ENCODE measurements at regions not wholly inside any gene's neighbourhood (a gene's known extent, or its start where the extent isn't known, plus 50 kb on each side); places are given as distances from the start of the nearest gene placed in this dataset.

DNA sequence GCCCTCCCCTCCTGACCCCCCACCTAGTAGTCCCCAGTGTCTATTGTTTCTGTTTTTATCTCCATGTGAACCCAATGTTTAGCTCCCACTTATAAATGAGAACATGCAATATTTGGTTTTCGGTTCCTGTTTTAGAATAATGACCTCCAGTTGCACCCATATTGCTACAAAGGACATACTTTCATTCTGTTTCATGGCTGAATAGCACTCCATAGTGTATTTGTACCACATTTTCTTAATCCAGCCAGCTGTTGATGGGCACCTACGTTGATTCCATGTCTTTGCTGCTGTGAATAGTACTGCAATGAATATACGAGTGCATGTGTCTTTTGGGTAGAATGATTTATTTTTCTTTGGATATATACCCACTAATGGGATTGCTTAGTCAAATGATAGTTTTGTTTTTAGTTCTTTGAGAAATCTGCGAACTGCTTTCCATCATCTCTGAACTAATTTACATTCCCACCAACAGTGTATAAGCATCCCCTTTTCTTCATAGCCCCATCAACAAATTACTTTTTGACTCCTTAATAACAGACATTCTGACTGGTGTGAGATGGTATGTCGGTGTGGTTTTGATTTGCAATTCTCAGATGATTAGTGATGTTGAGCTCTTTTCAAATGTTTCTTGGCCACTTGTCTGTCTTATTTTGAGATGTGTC lies 128.4 kb upstream of the PHYHIPL start (continued):
- TF ChIP-seq, protein P1, sequence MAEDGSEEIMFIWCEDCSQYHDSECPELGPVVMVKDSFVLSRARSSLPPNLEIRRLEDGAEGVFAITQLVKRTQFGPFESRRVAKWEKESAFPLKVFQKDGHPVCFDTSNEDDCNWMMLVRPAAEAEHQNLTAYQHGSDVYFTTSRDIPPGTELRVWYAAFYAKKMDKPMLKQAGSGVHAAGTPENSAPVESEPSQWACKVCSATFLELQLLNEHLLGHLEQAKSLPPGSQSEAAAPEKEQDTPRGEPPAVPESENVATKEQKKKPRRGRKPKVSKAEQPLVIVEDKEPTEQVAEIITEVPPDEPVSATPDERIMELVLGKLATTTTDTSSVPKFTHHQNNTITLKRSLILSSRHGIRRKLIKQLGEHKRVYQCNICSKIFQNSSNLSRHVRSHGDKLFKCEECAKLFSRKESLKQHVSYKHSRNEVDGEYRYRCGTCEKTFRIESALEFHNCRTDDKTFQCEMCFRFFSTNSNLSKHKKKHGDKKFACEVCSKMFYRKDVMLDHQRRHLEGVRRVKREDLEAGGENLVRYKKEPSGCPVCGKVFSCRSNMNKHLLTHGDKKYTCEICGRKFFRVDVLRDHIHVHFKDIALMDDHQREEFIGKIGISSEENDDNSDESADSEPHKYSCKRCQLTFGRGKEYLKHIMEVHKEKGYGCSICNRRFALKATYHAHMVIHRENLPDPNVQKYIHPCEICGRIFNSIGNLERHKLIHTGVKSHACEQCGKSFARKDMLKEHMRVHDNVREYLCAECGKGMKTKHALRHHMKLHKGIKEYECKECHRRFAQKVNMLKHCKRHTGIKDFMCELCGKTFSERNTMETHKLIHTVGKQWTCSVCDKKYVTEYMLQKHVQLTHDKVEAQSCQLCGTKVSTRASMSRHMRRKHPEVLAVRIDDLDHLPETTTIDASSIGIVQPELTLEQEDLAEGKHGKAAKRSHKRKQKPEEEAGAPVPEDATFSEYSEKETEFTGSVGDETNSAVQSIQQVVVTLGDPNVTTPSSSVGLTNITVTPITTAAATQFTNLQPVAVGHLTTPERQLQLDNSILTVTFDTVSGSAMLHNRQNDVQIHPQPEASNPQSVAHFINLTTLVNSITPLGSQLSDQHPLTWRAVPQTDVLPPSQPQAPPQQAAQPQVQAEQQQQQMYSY (CRISPR knock-in tag; IDR thresholded peaks at IDR 0.05) = no peak
- TF ChIP-seq BCL11A (IDR thresholded peaks at IDR 0.05; ENCODE audit: low read depth, low read length) (peak; percentile 92), NR2C1 (IDR thresholded peaks at IDR 0.05) (no peak), GABPA (IDR thresholded peaks at IDR 0.05; ENCODE audit: low read depth) (peak; percentile 48; the same call in 1 of the 2 replicates), DPF2 (IDR thresholded peaks at IDR 0.05) (peak; percentile 99), ATF7 (IDR thresholded peaks at IDR 0.05; ENCODE audit: low read depth) (peak; percentile 93), CHD1 (IDR thresholded peaks at IDR 0.05; ENCODE audit: low read depth, low read length) (no peak), BHLHE40 (IDR thresholded peaks at IDR 0.05; ENCODE audit: borderline replicate concordance in 1 of 2, low read depth in 2 of 2, low read length in 1 of 2) (peak; percentile 53 to 62; a peak in 3 of 4 replicates), ZNF207 (IDR thresholded peaks at IDR 0.05; ENCODE audit: borderline replicate concordance) (peak; percentile 91; the same call in 1 of the 2 replicates), BACH1 (IDR thresholded peaks at IDR 0.05; ENCODE audit: borderline replicate concordance) (peak; percentile 80; the same call in 1 of the 2 replicates), NFYB (IDR thresholded peaks at IDR 0.05; ENCODE audit: insufficient read depth, low read depth, low read length) (peak; percentile 93), PML (IDR thresholded peaks at IDR 0.05; ENCODE audit: low read length) (peak; percentile 62), EP300 (IDR thresholded peaks at IDR 0.05; ENCODE audit: borderline replicate concordance in 1 of 2, control insufficient read depth in 1 of 2, low read depth in 2 of 2, low read length in 2 of 2) (peak; percentile 68 to 97), PAX8 (IDR thresholded peaks at IDR 0.05) (no peak), ETV6 (conservative IDR thresholded peaks at IDR 0.05 in 1 of 2, IDR thresholded peaks at IDR 0.05 in 1 of 2; ENCODE audit: borderline replicate concordance in 1 of 2, low read depth in 1 of 2) (peak in 1 of 2 experiments; percentile 65; a peak in 1 of 4 replicates), TCF12 (IDR thresholded peaks at IDR 0.05; ENCODE audit: low read depth, low read length) (peak; percentile 92), TARDBP (IDR thresholded peaks at IDR 0.05; ENCODE audit: borderline replicate concordance) (peak; percentile 54; the same call in 1 of the 2 replicates), SIN3A (IDR thresholded peaks at IDR 0.05; ENCODE audit: low read depth, low read length) (no peak), MTA2 (IDR thresholded peaks at IDR 0.05; ENCODE audit: low read depth) (peak; percentile 99), MYB (IDR thresholded peaks at IDR 0.05; ENCODE audit: borderline replicate concordance, low read depth, low read length) (peak; percentile 33; the same call in 1 of the 2 replicates), POU2F2 (IDR thresholded peaks at IDR 0.05; ENCODE audit: borderline replicate concordance, low read depth, low read length) (peak; percentile 72; the same call in 2 of the 3 replicates)
- TF ChIP-seq, protein P2, sequence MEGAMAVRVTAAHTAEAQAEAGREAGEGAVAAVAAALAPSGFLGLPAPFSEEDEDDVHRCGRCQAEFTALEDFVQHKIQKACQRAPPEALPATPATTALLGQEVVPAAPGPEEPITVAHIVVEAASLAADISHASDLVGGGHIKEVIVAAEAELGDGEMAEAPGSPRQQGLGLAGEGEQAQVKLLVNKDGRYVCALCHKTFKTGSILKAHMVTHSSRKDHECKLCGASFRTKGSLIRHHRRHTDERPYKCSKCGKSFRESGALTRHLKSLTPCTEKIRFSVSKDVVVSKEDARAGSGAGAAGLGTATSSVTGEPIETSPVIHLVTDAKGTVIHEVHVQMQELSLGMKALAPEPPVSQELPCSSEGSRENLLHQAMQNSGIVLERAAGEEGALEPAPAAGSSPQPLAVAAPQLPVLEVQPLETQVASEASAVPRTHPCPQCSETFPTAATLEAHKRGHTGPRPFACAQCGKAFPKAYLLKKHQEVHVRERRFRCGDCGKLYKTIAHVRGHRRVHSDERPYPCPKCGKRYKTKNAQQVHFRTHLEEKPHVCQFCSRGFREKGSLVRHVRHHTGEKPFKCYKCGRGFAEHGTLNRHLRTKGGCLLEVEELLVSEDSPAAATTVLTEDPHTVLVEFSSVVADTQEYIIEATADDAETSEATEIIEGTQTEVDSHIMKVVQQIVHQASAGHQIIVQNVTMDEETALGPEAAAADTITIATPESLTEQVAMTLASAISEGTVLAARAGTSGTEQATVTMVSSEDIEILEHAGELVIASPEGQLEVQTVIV (IDR thresholded peaks at IDR 0.05; ENCODE audit: borderline replicate concordance, partially characterized antibody) = no peak
- TF ChIP-seq, protein P3, sequence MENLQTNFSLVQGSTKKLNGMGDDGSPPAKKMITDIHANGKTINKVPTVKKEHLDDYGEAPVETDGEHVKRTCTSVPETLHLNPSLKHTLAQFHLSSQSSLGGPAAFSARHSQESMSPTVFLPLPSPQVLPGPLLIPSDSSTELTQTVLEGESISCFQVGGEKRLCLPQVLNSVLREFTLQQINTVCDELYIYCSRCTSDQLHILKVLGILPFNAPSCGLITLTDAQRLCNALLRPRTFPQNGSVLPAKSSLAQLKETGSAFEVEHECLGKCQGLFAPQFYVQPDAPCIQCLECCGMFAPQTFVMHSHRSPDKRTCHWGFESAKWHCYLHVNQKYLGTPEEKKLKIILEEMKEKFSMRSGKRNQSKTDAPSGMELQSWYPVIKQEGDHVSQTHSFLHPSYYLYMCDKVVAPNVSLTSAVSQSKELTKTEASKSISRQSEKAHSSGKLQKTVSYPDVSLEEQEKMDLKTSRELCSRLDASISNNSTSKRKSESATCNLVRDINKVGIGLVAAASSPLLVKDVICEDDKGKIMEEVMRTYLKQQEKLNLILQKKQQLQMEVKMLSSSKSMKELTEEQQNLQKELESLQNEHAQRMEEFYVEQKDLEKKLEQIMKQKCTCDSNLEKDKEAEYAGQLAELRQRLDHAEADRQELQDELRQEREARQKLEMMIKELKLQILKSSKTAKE (IDR thresholded peaks at IDR 0.05; ENCODE audit: low read depth, poor library complexity, severe bottlenecking) = peak; percentile 91

Data from GM12878 (cell line).